ENCODE measurements at regions not wholly inside any gene's neighbourhood (a gene's known extent, or its start where the extent isn't known, plus 50 kb on each side); places are given as distances from the start of the nearest gene placed in this dataset.

- Histone ChIP-seq H3K27me3 (ENCODE audit: control insufficient read depth, insufficient read depth, low read length) (no peaks in the 10 kb centered on the region), H3K4me3 (ENCODE audit: low read depth, low read length) (no peak overlapping the region), H3K36me3 (ENCODE audit: control insufficient read depth, insufficient read depth, low read length) (no peaks in the 10 kb centered on the region)
- no peak for DNase-seq (ENCODE audit: low read depth)
- TF ChIP-seq CTCF (IDR thresholded peaks at IDR 0.05; ENCODE audit: insufficient read depth, low read length, poor library complexity, severe bottlenecking): no peak
Measured at GRCh38 chr10:63003816-63004453, 129.2 kb upstream of the NRBF2 start.

GRCh38 chr10:62996925-62997324, 136.2 kb upstream of the NRBF2 start:
- DNase-seq (ENCODE audit: low read depth): peak; percentile 57
- H3K4me3 ChIP-seq (ENCODE audit: low read depth, low read length): no peak overlapping the region
- no peaks in the 10 kb centered on the region for H3K27me3 ChIP-seq (ENCODE audit: control insufficient read depth, insufficient read depth, low read length)
- TF ChIP-seq CTCF (IDR thresholded peaks at IDR 0.05; ENCODE audit: insufficient read depth, low read length, poor library complexity, severe bottlenecking): no peak
- H3K36me3 ChIP-seq (ENCODE audit: control insufficient read depth, insufficient read depth, low read length): no peaks in the 10 kb centered on the region

DNA sequence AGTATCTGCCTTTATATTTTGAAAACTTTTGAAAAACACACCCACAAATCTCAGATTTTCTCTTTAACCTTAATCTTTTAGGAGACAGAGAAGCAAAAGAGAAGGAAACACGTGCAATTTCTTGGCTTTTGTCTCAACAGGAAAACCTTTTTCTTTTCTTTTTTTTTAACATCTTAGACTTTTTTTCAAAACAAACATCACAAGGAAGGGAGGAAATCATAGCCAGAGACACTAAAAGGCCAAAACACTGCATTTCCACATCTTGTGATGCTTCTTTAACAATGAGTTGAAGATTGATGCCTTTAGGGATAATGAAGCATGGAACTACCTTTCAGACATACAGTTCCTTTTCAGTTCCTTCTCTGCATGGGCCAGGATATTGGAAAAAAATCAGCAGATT, 136.6 kb upstream of the NRBF2 start:
- no peak for DNase-seq (ENCODE audit: low read depth)
- no peak for TF ChIP-seq CTCF (IDR thresholded peaks at IDR 0.05; ENCODE audit: insufficient read depth, low read length, poor library complexity, severe bottlenecking)
- no peak overlapping the region for H3K4me3 ChIP-seq (ENCODE audit: low read depth, low read length)
- no peaks in the 10 kb centered on the region for H3K36me3 ChIP-seq (ENCODE audit: control insufficient read depth, insufficient read depth, low read length)
- H3K27me3 ChIP-seq (ENCODE audit: control insufficient read depth, insufficient read depth, low read length): no peaks in the 10 kb centered on the region

DNA sequence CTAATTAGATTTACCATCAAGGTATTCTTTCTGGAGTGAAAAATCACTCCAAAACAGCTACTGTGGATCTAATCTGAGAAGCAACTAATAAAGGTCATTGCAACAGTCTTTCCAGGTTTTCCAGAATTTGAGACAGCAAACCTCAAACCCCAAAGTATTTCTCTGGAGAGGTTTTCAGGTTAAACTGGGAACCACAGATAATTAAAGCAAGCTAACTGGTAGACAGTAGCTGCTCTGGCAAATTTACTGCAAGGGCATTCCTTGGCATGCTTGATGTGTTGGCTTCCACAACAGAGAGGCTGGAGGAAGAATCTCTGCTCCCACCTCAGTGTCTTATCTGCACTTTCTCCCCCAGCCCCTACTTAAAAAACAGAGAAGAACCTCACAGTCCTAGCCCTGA, 140.0 kb upstream of the NRBF2 start:
- no peak overlapping the region for H3K4me3 ChIP-seq (ENCODE audit: low read depth, low read length)
- no peaks in the 10 kb centered on the region for H3K27me3 ChIP-seq (ENCODE audit: control insufficient read depth, insufficient read depth, low read length)
- TF ChIP-seq CTCF (IDR thresholded peaks at IDR 0.05; ENCODE audit: insufficient read depth, low read length, poor library complexity, severe bottlenecking): no peak
- DNase-seq (ENCODE audit: low read depth): no peak
- no peaks in the 10 kb centered on the region for H3K36me3 ChIP-seq (ENCODE audit: control insufficient read depth, insufficient read depth, low read length)

- Histone ChIP-seq H3K4me3 (ENCODE audit: low read depth, low read length) (no peak overlapping the region), H3K36me3 (ENCODE audit: control insufficient read depth, insufficient read depth, low read length) (no peaks in the 10 kb centered on the region), H3K27me3 (ENCODE audit: control insufficient read depth, insufficient read depth, low read length) (no peaks in the 10 kb centered on the region)
- TF ChIP-seq CTCF (IDR thresholded peaks at IDR 0.05; ENCODE audit: insufficient read depth, low read length, poor library complexity, severe bottlenecking): no peak
- DNase-seq (ENCODE audit: low read depth): no peak
Measured at GRCh38 chr10:62992145-62992721, 140.9 kb upstream of the NRBF2 start.

GRCh38 chr10:62990126-62990525, 143.0 kb upstream of the NRBF2 start:
- Histone ChIP-seq H3K36me3 (ENCODE audit: control insufficient read depth, insufficient read depth, low read length) (no peaks in the 10 kb centered on the region), H3K27me3 (ENCODE audit: control insufficient read depth, insufficient read depth, low read length) (no peaks in the 10 kb centered on the region), H3K4me3 (ENCODE audit: low read depth, low read length) (no peak overlapping the region)
- DNase-seq (ENCODE audit: low read depth): no peak
- TF ChIP-seq CTCF (IDR thresholded peaks at IDR 0.05; ENCODE audit: insufficient read depth, low read length, poor library complexity, severe bottlenecking): no peak
